Smooth muscle cell (in vitro differentiated cells): ENCODE measurements at regions not wholly inside any gene's neighbourhood (a gene's known extent, or its start where the extent isn't known, plus 50 kb on each side); places are given as distances from the start of the nearest gene placed in this dataset.

Experiments used
- DNase-seq: peaks from one replicate; lab custom pipeline; 2025; ENCODE audit not compliant: unreplicated experiment; lab: John Stamatoyannopoulos, UW
- H2AFZ ChIP-seq: fragments of 200-600 bp; sonication (generic); 2 replicates; pipeline ENCODE4 v1.6.0; 2016; ENCODE audit warnings: antibody characterized with exemption, low read depth, mild to moderate bottlenecking
- H3F3A ChIP-seq: fragments of 200-600 bp; sonication (generic); 2 replicates; pipeline ENCODE4 v1.6.0; 2017; ENCODE audit warnings: antibody characterized with exemption, low read depth
- H3K27ac ChIP-seq: fragments of 200-600 bp; sonication (generic); 2 replicates; pipeline ENCODE4 v1.5.1; 2016; ENCODE audit warnings: low read depth, mild to moderate bottlenecking
- H3K27me3 ChIP-seq: fragments of 200-600 bp; sonication (generic); 2 replicates; pipeline ENCODE4 v1.6.1; 2016; ENCODE audit warnings: low read depth, mild to moderate bottlenecking
- H3K36me3 ChIP-seq: fragments of 200-600 bp; sonication (generic); 2 replicates; pipeline ENCODE4 v1.5.1; 2016; ENCODE audit warnings: low read depth
- H3K4me1 ChIP-seq: fragments of 200-600 bp; sonication (generic); 2 replicates; pipeline ENCODE4 v1.5.1; 2016; ENCODE audit warnings: low read depth
- H3K4me2 ChIP-seq: fragments of 200-600 bp; sonication (generic); 2 replicates; pipeline ENCODE4 v1.6.0; 2016; ENCODE audit warnings: mild to moderate bottlenecking
- H3K4me3 ChIP-seq: fragments of 200-600 bp; sonication (generic); 2 replicates; pipeline ENCODE4 v1.5.1; 2016; ENCODE audit warnings: mild to moderate bottlenecking
- H3K79me2 ChIP-seq: fragments of 200-600 bp; sonication (generic); 2 replicates; pipeline ENCODE4 v1.6.0; 2016; ENCODE audit warnings: low read depth, mild to moderate bottlenecking
- H3K9ac ChIP-seq: fragments of 200-600 bp; sonication (generic); 2 replicates; pipeline ENCODE4 v1.6.0; 2016; ENCODE audit warnings: low read depth
- H3K9me3 ChIP-seq: fragments of 200-600 bp; sonication (generic); replicated peaks from 2 replicates; pipeline ENCODE4 v1.5.1; 2016; ENCODE audit warnings: low read depth
- H4K20me1 ChIP-seq: fragments of 200-600 bp; sonication (generic); 2 replicates; pipeline ENCODE4 v1.6.0; 2016; ENCODE audit warnings: low read depth
- WGBS: methylation state at CpG from one replicate; pipeline ENCODE4 v1.1.7; 2016; ENCODE audit warnings: low lambda C conversion rate; 5-methylcytosine and 5-hydroxymethylcytosine counted together
- TF ChIP-seq, protein P1 (sequence below): fragments of 200-600 bp; sonication (generic); IDR thresholded peaks from 2 replicates; pipeline ENCODE4 v1.5.1; 2017; ENCODE audit warnings: borderline replicate concordance, mild to moderate bottlenecking, antibody characterized with exemption; ENCODE audit not compliant: insufficient read depth, poor library complexity, severe bottlenecking

DNA sequence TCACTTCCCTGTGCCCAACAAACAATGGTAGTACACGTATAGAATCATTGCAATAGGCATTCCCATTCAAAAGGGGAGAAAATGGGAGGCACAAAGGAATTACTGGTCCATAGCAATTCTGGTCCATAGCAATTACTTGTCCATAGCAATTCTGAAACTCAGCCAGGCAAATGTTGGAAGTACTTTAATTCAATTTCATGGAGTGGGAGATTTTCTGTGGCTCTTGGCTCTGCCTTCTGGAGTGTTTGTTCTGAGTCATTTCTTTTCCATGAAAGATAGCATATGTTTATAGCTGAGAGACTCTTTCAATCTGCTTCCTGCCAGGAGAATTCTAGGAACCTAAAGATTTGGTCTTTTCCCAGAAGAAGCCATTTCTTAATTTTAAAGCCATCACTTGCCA lies 182.8 kb upstream of the ELAC2 start:
- no peak for DNase-seq
- H3K27me3 ChIP-seq = no peaks in the 10 kb centered on the region
- WGBS = 84% methylated on average over 1 of the region's 1 CpG

DNA sequence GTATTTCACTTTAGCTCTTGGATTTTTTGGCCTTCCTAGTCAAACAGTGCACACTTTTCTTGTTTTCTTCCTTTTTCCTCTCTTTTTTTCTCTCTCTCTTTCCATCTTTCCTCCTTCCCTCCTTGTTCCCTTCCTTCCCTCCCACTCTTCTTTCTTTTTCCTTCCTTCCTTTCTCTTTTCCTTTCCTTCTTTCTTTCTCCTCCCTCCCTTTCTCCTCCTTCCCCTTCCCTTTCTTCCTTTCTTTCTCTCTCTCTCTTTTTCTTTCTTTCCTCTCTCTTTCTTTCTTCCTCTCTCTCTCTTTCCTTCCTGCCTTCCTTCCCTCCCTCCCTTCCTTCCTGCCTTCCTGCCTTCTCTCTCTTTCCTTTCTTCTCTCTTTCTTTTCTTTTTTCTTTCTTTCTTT lies 181.6 kb upstream of the ELAC2 start:
- Histone ChIP-seq H3K4me1 (no peaks in the 10 kb centered on the region), H3K4me3 (no peak overlapping the region), H3K36me3 (no peaks in the 10 kb centered on the region), H3F3A (no peaks in the 10 kb centered on the region), H3K9ac (no peak overlapping the region), H4K20me1 (no peaks in the 10 kb centered on the region), H3K9me3 (no peaks in the 10 kb centered on the region), H3K27ac (no peak overlapping the region), H2AFZ (no peak overlapping the region), H3K4me2 (no peak overlapping the region), H3K79me2 (no peaks in the 10 kb centered on the region), H3K27me3 (no peaks in the 10 kb centered on the region)
- no peak for DNase-seq
- TF ChIP-seq, protein P1, sequence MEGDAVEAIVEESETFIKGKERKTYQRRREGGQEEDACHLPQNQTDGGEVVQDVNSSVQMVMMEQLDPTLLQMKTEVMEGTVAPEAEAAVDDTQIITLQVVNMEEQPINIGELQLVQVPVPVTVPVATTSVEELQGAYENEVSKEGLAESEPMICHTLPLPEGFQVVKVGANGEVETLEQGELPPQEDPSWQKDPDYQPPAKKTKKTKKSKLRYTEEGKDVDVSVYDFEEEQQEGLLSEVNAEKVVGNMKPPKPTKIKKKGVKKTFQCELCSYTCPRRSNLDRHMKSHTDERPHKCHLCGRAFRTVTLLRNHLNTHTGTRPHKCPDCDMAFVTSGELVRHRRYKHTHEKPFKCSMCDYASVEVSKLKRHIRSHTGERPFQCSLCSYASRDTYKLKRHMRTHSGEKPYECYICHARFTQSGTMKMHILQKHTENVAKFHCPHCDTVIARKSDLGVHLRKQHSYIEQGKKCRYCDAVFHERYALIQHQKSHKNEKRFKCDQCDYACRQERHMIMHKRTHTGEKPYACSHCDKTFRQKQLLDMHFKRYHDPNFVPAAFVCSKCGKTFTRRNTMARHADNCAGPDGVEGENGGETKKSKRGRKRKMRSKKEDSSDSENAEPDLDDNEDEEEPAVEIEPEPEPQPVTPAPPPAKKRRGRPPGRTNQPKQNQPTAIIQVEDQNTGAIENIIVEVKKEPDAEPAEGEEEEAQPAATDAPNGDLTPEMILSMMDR = no peak

More for the DNA sequence above, 182.8 kb upstream of the ELAC2 start:
- TF ChIP-seq, protein P1 = no peak
- Histone ChIP-seq H3K27ac (no peak overlapping the region), H3K4me3 (no peak overlapping the region), H3K4me1 (peaks cover 2% of the 10 kb centered on the region), H3K9ac (no peak overlapping the region), H2AFZ (no peak overlapping the region), H3K79me2 (no peaks in the 10 kb centered on the region), H3F3A (peaks cover 2% of the 10 kb centered on the region), H3K9me3 (no peaks in the 10 kb centered on the region), H4K20me1 (no peaks in the 10 kb centered on the region), H3K4me2 (no peak overlapping the region), H3K36me3 (no peaks in the 10 kb centered on the region)

DNA sequence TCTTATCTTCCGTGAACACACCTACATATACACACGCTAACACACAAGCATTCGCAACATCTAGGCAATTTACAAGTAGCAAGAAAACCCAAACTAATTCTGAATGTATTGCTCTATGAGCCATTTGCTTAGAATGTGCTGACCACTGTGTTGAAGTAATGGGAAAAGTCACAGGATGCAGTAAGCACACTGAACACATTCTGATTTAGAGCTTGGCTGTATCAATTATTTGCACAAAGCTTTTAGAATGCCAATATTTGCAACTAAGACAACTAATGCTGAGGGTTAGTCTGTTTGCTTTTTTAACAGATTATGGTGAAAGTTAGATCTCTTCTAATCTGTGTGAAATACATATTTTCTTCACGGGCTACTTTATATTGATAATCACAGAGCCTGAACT lies 179.8 kb upstream of the ELAC2 start:
- Histone ChIP-seq H3K9ac (no peak overlapping the region), H3K79me2 (no peaks in the 10 kb centered on the region), H3K9me3 (no peaks in the 10 kb centered on the region), H3K36me3 (no peaks in the 10 kb centered on the region), H3K27ac (no peak overlapping the region), H2AFZ (no peak overlapping the region), H3K4me3 (no peak overlapping the region), H3K4me1 (no peaks in the 10 kb centered on the region), H3F3A (no peaks in the 10 kb centered on the region), H3K27me3 (no peaks in the 10 kb centered on the region), H3K4me2 (no peak overlapping the region), H4K20me1 (no peaks in the 10 kb centered on the region)
- no peak for DNase-seq
- 93% methylated on average over 4 of the region's 4 CpGs for WGBS
- TF ChIP-seq, protein P1 = no peak

DNA sequence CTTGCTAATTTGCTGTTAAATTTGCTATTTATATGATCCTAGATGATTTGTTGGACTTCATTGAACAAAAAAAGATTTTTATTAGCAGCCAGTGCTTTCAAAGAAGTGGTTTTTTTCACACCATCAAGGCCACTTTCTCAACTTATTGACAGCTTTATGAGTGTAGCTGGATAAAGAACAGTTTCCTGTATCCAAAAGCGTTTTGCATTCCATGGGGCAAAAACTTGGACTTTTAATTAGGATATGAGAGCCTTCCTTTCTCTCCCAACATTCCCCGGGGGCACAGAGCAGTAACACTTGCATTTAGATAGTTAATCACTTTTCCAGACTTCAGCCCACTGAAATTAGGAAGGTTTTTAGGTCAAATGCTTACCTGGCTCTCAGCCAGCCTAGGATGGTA lies 177.1 kb upstream of the ELAC2 start:
- Histone ChIP-seq H3K9me3 (no peaks in the 10 kb centered on the region), H3K4me1 (no peaks in the 10 kb centered on the region), H3F3A (no peaks in the 10 kb centered on the region), H3K9ac (no peak overlapping the region), H3K4me3 (no peak overlapping the region), H3K36me3 (no peaks in the 10 kb centered on the region), H2AFZ (no peak overlapping the region), H3K27ac (no peak overlapping the region), H4K20me1 (no peaks in the 10 kb centered on the region), H3K27me3 (no peaks in the 10 kb centered on the region), H3K79me2 (no peaks in the 10 kb centered on the region), H3K4me2 (peak overlapping the region; percentile 33)
- WGBS = 10% methylated on average over 2 of the region's 2 CpGs
- no peak for DNase-seq
- TF ChIP-seq, protein P1 = no peak
